HEK293T (cell line): ENCODE measurements at regions not wholly inside any gene's neighbourhood (a gene's known extent, or its start where the extent isn't known, plus 50 kb on each side); places are given as distances from the start of the nearest gene placed in this dataset.

ENCODE experiments used
- CTCF ChIA-PET: fragments of 350-600 bp; formaldehyde crosslinking; extraction: SDS; loops from one replicate; lab custom pipeline; 2021; ENCODE audit warnings: antibody characterized with exemption, inconsistent platforms; lab: Yijun Ruan, JAX
- POLR2A ChIA-PET: fragments of 350-600 bp; formaldehyde crosslinking; extraction: SDS; loops from one replicate; lab custom pipeline; 2020; ENCODE audit warnings: antibody characterized with exemption, inconsistent platforms; lab: Yijun Ruan, JAX
- DNase-seq: peaks from one replicate; pipeline ENCODE4 v3.0.0; 2012; ENCODE audit warnings: mixed read lengths; ENCODE audit errors: extremely low spot score
- ARNT ChIP-seq: fragments of 450-650 bp; IDR thresholded peaks from 2 replicates; pipeline ENCODE4 v1.6.1; 2017; ENCODE audit warnings: mild to moderate bottlenecking
- BHLHE40 ChIP-seq: fragments of 450-650 bp; IDR thresholded peaks from 2 replicates; pipeline ENCODE4 v1.6.1; 2016; ENCODE audit warnings: mild to moderate bottlenecking, moderate library complexity, borderline replicate concordance
- CTBP1 ChIP-seq: fragments of 450-650 bp; IDR thresholded peaks from 2 replicates; pipeline ENCODE4 v1.6.1; 2016; ENCODE audit warnings: borderline replicate concordance
- ELF4 ChIP-seq: fragments of 450-650 bp; IDR thresholded peaks from 2 replicates; pipeline ENCODE4 v1.6.1; 2017; ENCODE audit warnings: antibody characterized with exemption
- FOXA1 ChIP-seq: fragments of 450-650 bp; IDR thresholded peaks from 2 replicates; pipeline ENCODE4 v1.6.1; 2016; ENCODE audit warnings: mild to moderate bottlenecking
- FOXK2 ChIP-seq: fragments of 450-650 bp; IDR thresholded peaks from 2 replicates; pipeline ENCODE4 v1.6.1; 2016; ENCODE audit warnings: mild to moderate bottlenecking
- FOXM1 ChIP-seq: fragments of 450-650 bp; IDR thresholded peaks from 2 replicates; pipeline ENCODE4 v1.6.1; 2017; ENCODE audit warnings: mild to moderate bottlenecking, borderline replicate concordance
- HDGF ChIP-seq: fragments of 450-650 bp; IDR thresholded peaks from 2 replicates; pipeline ENCODE4 v1.6.1; 2017; ENCODE audit warnings: antibody characterized with exemption, borderline replicate concordance
- L3MBTL2 ChIP-seq: fragments of 450-650 bp; conservative IDR thresholded peaks from 2 replicates; pipeline ENCODE4 v1.6.1; 2016; ENCODE audit warnings: mild to moderate bottlenecking
- LEF1 ChIP-seq: fragments of 450-650 bp; IDR thresholded peaks from 2 replicates; pipeline ENCODE4 v1.6.1; 2017; ENCODE audit warnings: mild to moderate bottlenecking, borderline replicate concordance
- NFRKB ChIP-seq: fragments of 450-650 bp; IDR thresholded peaks from 2 replicates; pipeline ENCODE4 v1.6.1; 2016; ENCODE audit warnings: mild to moderate bottlenecking, moderate library complexity
- SP1 ChIP-seq: fragments of 450-650 bp; IDR thresholded peaks from 2 replicates; pipeline ENCODE4 v1.6.1; 2017
- SUZ12 ChIP-seq: fragments of 450-650 bp; IDR thresholded peaks from 2 replicates; pipeline ENCODE4 v1.6.1; 2016; ENCODE audit warnings: mild to moderate bottlenecking
- TARDBP ChIP-seq: fragments of 450-650 bp; IDR thresholded peaks from 2 replicates; pipeline ENCODE4 v1.6.1; 2016
- ZNF384 ChIP-seq: fragments of 450-650 bp; IDR thresholded peaks from 2 replicates; pipeline ENCODE4 v1.6.1; 2016
- TF ChIP-seq, protein P1 (sequence below): fragments of 450-650 bp; IDR thresholded peaks from 2 replicates; pipeline ENCODE4 v1.6.1; 2016

DNA sequence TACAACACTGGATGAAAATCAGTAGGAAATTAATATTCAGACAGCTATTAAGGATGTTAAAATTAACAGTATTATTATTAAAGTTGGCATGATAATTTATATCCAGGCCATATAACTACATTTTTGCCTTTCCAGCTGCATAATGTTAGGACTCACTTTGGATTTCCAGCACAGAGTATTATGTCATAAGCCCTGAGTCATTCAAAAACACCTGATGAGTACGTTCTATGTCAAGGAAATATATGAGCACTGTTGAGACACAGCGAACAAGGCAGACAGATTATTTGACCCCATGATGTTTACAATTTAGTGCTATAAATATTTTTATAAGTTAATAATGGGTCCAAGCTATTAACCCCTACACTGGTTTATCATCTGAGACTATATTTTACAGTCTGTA, 59.8 kb upstream of the RIT2 start:
- TF ChIP-seq ARNT, result no peak
- no peak for TF ChIP-seq FOXM1
- no peak for TF ChIP-seq CTBP1
- no peak for TF ChIP-seq SP1
- TF ChIP-seq ELF4, result no peak
- no peak for TF ChIP-seq HDGF
- no peak for TF ChIP-seq SUZ12
- no peak for TF ChIP-seq TARDBP
- ChIA-PET POLR2A (no interaction called here), CTCF (no interaction called here)
- DNase-seq, result no peak

DNA sequence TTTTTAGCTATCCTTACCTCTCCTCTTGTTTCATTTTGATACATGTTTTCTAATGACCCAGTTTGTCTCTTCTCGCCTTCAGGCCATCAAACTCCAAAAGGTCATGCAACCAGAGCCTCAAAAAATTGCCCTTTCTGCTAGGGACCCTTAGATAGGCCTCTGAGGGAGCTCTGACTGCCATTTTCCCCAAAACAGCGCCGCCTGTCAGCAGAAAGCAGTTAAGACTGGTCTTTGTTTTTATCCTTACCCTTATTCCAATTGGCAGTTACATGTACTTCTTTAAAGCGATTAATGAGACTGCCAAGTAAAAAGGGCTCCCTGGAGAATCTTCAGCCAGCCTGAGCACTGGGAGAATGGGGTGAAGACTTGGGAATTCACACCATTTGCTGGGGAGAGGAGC, 55.1 kb upstream of the RIT2 start:
- TF ChIP-seq FOXM1 (no peak), LEF1 (no peak), SP1 (no peak), L3MBTL2 (no peak), ZNF384 (no peak), FOXA1 (no peak), TARDBP (no peak), SUZ12 (no peak), FOXK2 (no peak), ELF4 (no peak), NFRKB (no peak), HDGF (no peak), ARNT (no peak), BHLHE40 (no peak), CTBP1 (no peak)
- TF ChIP-seq, protein P1, sequence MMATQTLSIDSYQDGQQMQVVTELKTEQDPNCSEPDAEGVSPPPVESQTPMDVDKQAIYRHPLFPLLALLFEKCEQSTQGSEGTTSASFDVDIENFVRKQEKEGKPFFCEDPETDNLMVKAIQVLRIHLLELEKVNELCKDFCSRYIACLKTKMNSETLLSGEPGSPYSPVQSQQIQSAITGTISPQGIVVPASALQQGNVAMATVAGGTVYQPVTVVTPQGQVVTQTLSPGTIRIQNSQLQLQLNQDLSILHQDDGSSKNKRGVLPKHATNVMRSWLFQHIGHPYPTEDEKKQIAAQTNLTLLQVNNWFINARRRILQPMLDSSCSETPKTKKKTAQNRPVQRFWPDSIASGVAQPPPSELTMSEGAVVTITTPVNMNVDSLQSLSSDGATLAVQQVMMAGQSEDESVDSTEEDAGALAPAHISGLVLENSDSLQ, result no peak
- CTCF ChIA-PET, result no interaction called here
- DNase-seq, result no peak
- POLR2A ChIA-PET, result no interaction called here
